ENCODE measurements at regions not wholly inside any gene's neighbourhood (a gene's known extent, or its start where the extent isn't known, plus 50 kb on each side); places are given as distances from the start of the nearest gene placed in this dataset.

DNA sequence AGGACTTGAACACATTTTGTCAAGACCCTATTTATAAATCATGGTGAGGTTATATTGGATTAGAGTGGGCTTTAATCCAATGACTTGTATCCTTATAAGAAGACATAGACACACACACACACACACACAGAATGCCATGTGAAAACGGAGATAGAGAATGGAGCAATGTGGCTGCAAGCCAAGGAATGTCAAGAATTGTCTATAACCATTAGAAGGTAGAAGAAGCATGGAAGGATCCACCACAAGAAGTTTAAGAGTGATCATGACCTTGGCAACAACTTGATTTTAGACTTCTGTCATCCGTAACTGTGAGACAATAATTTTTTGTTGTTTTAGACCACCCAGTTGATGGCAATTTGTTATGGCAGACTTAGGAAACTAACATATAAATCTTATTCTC, 514.2 kb downstream of the TFEC start:
- no peak for FAIRE-seq
- DNase-seq (ENCODE audit: insufficient read length, low spot score): no peak

DNA sequence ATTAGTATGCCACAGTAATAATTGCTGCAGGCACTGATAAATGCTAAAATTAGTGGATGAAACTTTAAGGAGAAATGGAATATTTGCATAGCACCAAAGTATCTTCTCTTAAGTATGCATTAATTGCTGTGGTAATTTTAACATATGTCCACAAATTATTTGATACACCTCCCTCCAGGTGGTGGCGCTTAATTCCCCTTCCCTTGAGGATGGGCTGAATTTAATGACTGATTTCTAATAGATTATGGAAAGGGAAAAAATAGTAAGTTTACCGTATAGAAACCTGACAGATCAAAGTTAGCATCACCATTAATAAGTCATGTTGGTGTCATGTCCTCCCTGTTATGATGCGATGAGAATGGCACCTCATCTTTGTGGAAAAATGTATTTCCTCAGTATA, 519.2 kb downstream of the TFEC start:
- DNase-seq (ENCODE audit: insufficient read length, low spot score) (no peak), FAIRE-seq (no peak)
- peak; percentile 7 for TF ChIP-seq CTCF (IDR thresholded peaks at IDR 0.05; ENCODE audit: insufficient read depth, missing control alignments)

More for the DNA sequence above, 514.2 kb downstream of the TFEC start:
- TF ChIP-seq CTCF (IDR thresholded peaks at IDR 0.05; ENCODE audit: insufficient read depth, missing control alignments): no peak

DNA sequence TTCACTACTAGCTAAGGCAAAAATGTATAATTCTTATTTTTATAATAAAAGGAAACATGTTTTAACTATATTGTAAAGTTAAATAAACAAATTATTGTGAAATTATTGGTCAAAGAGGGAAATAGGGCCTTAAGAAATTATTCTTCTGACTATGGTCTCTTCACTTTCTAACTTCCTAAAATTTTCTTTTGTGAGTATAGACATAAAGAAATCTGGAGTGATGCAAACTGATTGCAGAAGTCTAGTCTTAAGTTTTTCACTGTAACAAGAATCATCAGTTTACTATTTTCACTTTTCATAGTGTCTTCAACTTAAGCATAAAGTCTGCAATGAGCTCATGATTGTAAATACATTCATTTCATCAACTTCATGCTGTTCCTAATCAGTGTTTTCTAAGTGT, 525.4 kb downstream of the TFEC start:
- FAIRE-seq: no peak
- TF ChIP-seq CTCF (IDR thresholded peaks at IDR 0.05; ENCODE audit: insufficient read depth, missing control alignments): no peak
- DNase-seq (ENCODE audit: insufficient read length, low spot score): no peak

DNA sequence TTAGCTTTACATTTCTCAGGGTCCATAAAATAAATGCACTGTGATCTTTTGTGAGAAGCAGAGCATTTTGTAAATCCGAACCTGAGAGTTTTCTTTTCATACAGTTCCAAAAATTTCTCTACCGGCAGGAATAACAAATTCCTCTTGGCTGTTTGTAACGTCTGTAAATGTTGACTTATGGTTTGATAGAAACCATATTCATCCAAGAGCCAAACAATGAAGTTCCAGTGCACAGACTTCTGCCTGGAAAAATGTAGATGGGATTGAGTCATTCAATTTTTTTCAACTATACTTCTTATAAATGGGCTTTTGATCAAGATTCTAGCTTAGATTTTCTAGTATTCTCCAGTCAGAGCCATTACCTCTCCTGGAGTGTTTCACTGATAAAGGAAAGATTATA, 530.6 kb downstream of the TFEC start:
- no peak for DNase-seq (ENCODE audit: insufficient read length, low spot score)
- no peak for FAIRE-seq
- no peak for TF ChIP-seq CTCF (IDR thresholded peaks at IDR 0.05; ENCODE audit: insufficient read depth, missing control alignments)

DNA sequence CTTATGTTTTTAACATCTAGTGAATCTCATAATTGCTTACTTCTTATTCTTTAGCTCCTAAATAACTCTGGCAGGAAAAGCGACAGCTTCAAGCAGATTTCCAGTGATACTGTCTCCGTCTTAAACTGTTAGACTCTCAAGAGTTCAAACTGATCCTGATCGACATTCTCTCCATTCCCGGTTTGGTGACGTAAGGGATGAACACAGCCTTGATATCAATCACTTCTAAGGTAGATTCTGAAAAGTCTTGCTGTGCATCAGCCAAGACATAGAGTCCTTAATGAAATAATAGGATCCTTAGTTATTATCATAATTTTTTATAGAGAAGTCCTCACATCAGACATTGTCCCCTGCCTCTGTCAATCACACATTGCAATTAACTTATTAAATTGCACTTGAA, 534.6 kb downstream of the TFEC start:
- FAIRE-seq (no peak), DNase-seq (ENCODE audit: insufficient read length, low spot score) (no peak)
- TF ChIP-seq CTCF (IDR thresholded peaks at IDR 0.05; ENCODE audit: insufficient read depth, missing control alignments): no peak

- no peak for TF ChIP-seq CTCF (IDR thresholded peaks at IDR 0.05; ENCODE audit: insufficient read depth, missing control alignments)
- FAIRE-seq (no peak), DNase-seq (ENCODE audit: insufficient read length, low spot score) (no peak)
Observed at GRCh38 chr7:115494529-115495147, 535.9 kb downstream of the TFEC start.

GRCh38 chr7:115493381-115493780, 537.2 kb downstream of the TFEC start:
- FAIRE-seq (no peak), DNase-seq (ENCODE audit: insufficient read length, low spot score) (no peak)
- TF ChIP-seq CTCF (IDR thresholded peaks at IDR 0.05; ENCODE audit: insufficient read depth, missing control alignments): no peak
